ENCODE measurements at regions not wholly inside any gene's neighbourhood (a gene's known extent, or its start where the extent isn't known, plus 50 kb on each side); places are given as distances from the start of the nearest gene placed in this dataset.

DNA sequence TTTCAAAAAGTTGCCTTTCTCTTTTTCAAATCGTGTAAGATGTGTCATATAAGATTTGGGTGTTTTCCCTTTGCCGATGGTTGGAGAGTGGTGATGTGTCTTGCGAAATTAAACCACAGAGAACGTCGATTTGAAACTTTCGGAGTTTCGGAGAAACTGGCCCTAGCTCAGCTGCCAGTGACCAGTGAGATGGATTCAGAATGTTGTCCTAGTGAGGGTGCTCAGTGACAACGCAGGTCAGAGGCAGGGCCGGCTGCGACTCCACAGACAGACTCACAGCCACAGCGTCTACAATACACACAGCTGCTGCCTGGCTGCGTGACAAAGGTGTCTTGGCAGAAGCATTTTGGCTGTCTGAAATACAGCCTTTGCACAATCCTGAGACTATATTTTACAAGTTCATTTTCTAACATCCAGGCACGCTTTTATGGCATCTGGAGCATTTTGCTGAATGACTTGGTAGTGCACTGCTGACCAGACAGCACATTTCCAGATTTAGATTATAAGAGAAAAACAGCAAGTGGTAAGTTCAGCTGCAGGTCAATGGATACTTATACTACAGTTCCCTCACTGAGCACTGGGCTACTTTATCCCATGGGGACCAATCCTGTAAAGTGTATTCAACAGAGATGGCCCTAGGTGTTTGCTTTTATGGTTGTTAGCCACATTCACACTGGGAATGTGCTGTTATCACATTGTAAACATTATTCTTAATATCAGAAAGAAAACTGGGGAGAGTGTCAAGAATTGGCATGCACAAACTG, 207.5 kb downstream of the KCNRG start:
- TF ChIP-seq EZH2 (IDR thresholded peaks at IDR 0.05; ENCODE audit: insufficient read depth, low read length): no peak
- TF ChIP-seq, protein P1, sequence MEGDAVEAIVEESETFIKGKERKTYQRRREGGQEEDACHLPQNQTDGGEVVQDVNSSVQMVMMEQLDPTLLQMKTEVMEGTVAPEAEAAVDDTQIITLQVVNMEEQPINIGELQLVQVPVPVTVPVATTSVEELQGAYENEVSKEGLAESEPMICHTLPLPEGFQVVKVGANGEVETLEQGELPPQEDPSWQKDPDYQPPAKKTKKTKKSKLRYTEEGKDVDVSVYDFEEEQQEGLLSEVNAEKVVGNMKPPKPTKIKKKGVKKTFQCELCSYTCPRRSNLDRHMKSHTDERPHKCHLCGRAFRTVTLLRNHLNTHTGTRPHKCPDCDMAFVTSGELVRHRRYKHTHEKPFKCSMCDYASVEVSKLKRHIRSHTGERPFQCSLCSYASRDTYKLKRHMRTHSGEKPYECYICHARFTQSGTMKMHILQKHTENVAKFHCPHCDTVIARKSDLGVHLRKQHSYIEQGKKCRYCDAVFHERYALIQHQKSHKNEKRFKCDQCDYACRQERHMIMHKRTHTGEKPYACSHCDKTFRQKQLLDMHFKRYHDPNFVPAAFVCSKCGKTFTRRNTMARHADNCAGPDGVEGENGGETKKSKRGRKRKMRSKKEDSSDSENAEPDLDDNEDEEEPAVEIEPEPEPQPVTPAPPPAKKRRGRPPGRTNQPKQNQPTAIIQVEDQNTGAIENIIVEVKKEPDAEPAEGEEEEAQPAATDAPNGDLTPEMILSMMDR (IDR thresholded peaks at IDR 0.05; ENCODE audit: insufficient read depth, low read depth, low read length): no peak
- H3K27ac ChIP-seq (ENCODE audit: low read depth, low read length): no peak overlapping the region
- no peaks in the 10 kb centered on the region for H3K27me3 ChIP-seq (ENCODE audit: insufficient read depth, low read length)
- H3K27me3 Mint-ChIP-seq (ENCODE audit: low read depth, unreplicated experiment): no peaks in the 10 kb centered on the region
- H3K4me3 Mint-ChIP-seq (ENCODE audit: unreplicated experiment): no peak overlapping the region
- no peak overlapping the region for H3K27ac Mint-ChIP-seq (ENCODE audit: unreplicated experiment)
- H3K9me3 ChIP-seq (ENCODE audit: insufficient read depth, low read depth, low read length): no peaks in the 10 kb centered on the region
- peaks cover 6% of the 10 kb centered on the region for H3K4me1 ChIP-seq (ENCODE audit: insufficient read depth, low read length)
- H3K9me3 Mint-ChIP-seq (ENCODE audit: unreplicated experiment): no peaks in the 10 kb centered on the region
- peak; percentile 76 for DNase-seq (ENCODE audit: low read depth)
- no peaks in the 10 kb centered on the region for H3K79me2 ChIP-seq (ENCODE audit: insufficient read depth, low read length)
- H3K36me3 ChIP-seq (ENCODE audit: insufficient read depth, low read length): no peaks in the 10 kb centered on the region
- H3K36me3 Mint-ChIP-seq (ENCODE audit: low read depth, unreplicated experiment): no peaks in the 10 kb centered on the region
- no peak overlapping the region for H3K4me3 ChIP-seq (ENCODE audit: insufficient read depth, low read depth, low read length)
- H4K20me1 ChIP-seq (ENCODE audit: insufficient read depth, low read length): no peaks in the 10 kb centered on the region
- H2AFZ ChIP-seq (ENCODE audit: low read depth, low read length): peak overlapping the region; percentile 63
- peaks cover 24% of the 10 kb centered on the region for H3K4me1 Mint-ChIP-seq (ENCODE audit: low read depth, unreplicated experiment)
- peak; percentile 78 for FAIRE-seq
- H3K4me2 ChIP-seq (ENCODE audit: low read length): peak overlapping the region; percentile 56
- no peak overlapping the region for H3K9ac ChIP-seq (ENCODE audit: low read length)

DNA sequence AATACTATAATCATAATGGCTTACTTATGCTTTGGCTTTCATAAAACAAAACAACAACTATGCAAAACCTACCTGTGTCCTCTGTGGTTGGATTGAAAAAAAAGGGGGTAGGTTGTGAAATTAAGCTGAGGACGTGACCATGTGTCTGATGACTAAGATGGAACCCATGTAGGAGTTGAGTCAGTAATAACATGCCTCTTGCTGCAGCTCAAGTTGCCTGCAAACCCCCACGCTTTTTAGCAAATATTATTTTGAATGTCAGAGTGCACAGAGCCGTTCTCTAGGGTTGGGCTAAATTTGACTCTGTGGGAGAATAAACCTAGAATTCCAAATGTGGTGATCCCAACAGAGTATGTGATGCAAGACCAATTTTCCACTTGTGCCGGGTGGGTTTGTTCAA, 209.3 kb downstream of the KCNRG start:
- H3K4me1 ChIP-seq (ENCODE audit: insufficient read depth, low read length): peaks cover 6% of the 10 kb centered on the region
- Mint-ChIP-seq H3K9me3 (ENCODE audit: unreplicated experiment) (no peaks in the 10 kb centered on the region), H3K27me3 (ENCODE audit: low read depth, unreplicated experiment) (no peaks in the 10 kb centered on the region), H3K36me3 (ENCODE audit: low read depth, unreplicated experiment) (no peaks in the 10 kb centered on the region), H3K27ac (ENCODE audit: unreplicated experiment) (no peak overlapping the region), H3K4me1 (ENCODE audit: low read depth, unreplicated experiment) (peaks cover 29% of the 10 kb centered on the region), H3K4me3 (ENCODE audit: unreplicated experiment) (no peak overlapping the region)
- TF ChIP-seq, protein P1 (IDR thresholded peaks at IDR 0.05; ENCODE audit: insufficient read depth, low read depth, low read length): no peak
- no peak for TF ChIP-seq EZH2 (IDR thresholded peaks at IDR 0.05; ENCODE audit: insufficient read depth, low read length)
- H2AFZ ChIP-seq (ENCODE audit: low read depth, low read length): no peak overlapping the region
- no peaks in the 10 kb centered on the region for H3K79me2 ChIP-seq (ENCODE audit: insufficient read depth, low read length)
- no peak overlapping the region for H3K4me2 ChIP-seq (ENCODE audit: low read length)
- no peaks in the 10 kb centered on the region for H3K36me3 ChIP-seq (ENCODE audit: insufficient read depth, low read length)
- FAIRE-seq (no peak), DNase-seq (ENCODE audit: low read depth) (peak; percentile 31)
- H3K27ac ChIP-seq (ENCODE audit: low read depth, low read length): no peak overlapping the region
- H4K20me1 ChIP-seq (ENCODE audit: insufficient read depth, low read length): no peaks in the 10 kb centered on the region
- no peaks in the 10 kb centered on the region for H3K9me3 ChIP-seq (ENCODE audit: insufficient read depth, low read depth, low read length)
- no peaks in the 10 kb centered on the region for H3K27me3 ChIP-seq (ENCODE audit: insufficient read depth, low read length)
- H3K4me3 ChIP-seq (ENCODE audit: insufficient read depth, low read depth, low read length): no peak overlapping the region
- no peak overlapping the region for H3K9ac ChIP-seq (ENCODE audit: low read length)

All from astrocyte (in vitro differentiated cells and primary cell).